Activated B cell treated with CpG ODN at 0.5 μM for 24 hours (primary cell): ENCODE measurements at regions not wholly inside any gene's neighbourhood (a gene's known extent, or its start where the extent isn't known, plus 50 kb on each side); places are given as distances from the start of the nearest gene placed in this dataset.

Experiments used
- ATAC-seq: fragments of 200-7000 bp; cut with Tn5 transposase; one replicate; pipeline ENCODE4 v1.10.0; 2021; ENCODE audit warnings: low read depth, mild to moderate bottlenecking, moderate library complexity
- CTCF ChIA-PET: fragments of 350-600 bp; sonication (Branson Sonifier 250); formaldehyde crosslinking; loops from one replicate; lab custom pipeline; 2021; ENCODE audit warnings: antibody characterized with exemption; lab: Charles Lee
- POLR2A ChIA-PET: fragments of 350-600 bp; sonication (Branson Sonifier 250); formaldehyde crosslinking; loops from one replicate; lab custom pipeline; 2021; ENCODE audit warnings: antibody characterized with exemption; lab: Charles Lee
- DNase-seq: peaks from one replicate; pipeline ENCODE4 v3.0.0; 2022
- H3K27ac Mint-ChIP-seq: one replicate; pipeline ENCODE4 v1.8.0; 2020; ENCODE audit warnings: mixed read lengths
- H3K27me3 Mint-ChIP-seq: one replicate; pipeline ENCODE4 v1.8.0; 2021; ENCODE audit warnings: mixed read lengths
- H3K36me3 Mint-ChIP-seq: one replicate; pipeline ENCODE4 v1.8.0; 2021; ENCODE audit warnings: low read depth, mixed read lengths
- H3K4me1 Mint-ChIP-seq: one replicate; pipeline ENCODE4 v1.8.0; 2021; ENCODE audit warnings: mixed read lengths
- H3K4me3 Mint-ChIP-seq: one replicate; pipeline ENCODE4 v1.8.0; 2020; ENCODE audit warnings: mild to moderate bottlenecking, mixed read lengths
- H3K9me3 Mint-ChIP-seq: one replicate; pipeline ENCODE4 v1.8.0; 2020; ENCODE audit warnings: mixed read lengths
- CTCF ChIP-seq: fragments of 200-600 bp; IDR thresholded peaks from one replicate; pipeline ENCODE4 v1.8.0; 2022; ENCODE audit warnings: antibody characterized with exemption, mild to moderate bottlenecking
- intact Hi-C: fragments of 100-400 bp; cut with micrococcal nuclease; formaldehyde crosslinking; loops from one replicate; pipeline ENCODE4 v1.15.1; 2024

- DNase-seq = no peak
- CTCF ChIA-PET = no interaction called here
- Mint-ChIP-seq H3K4me3 (no peak overlapping the region), H3K27me3 (no peaks in the 10 kb centered on the region), H3K9me3 (no peaks in the 10 kb centered on the region), H3K36me3 (no peaks in the 10 kb centered on the region), H3K4me1 (no peaks in the 10 kb centered on the region), H3K27ac (no peak overlapping the region)
- no peak for ATAC-seq
- TF ChIP-seq CTCF = no peak
- POLR2A ChIA-PET = no interaction called here
- intact Hi-C loops = no loop called here
These were observed 187.0 kb upstream of the LDB2 start for GRCh38 chr4:17085416-17085815.

- intact Hi-C loops = no loop called here
- H3K27me3 Mint-ChIP-seq = no peaks in the 10 kb centered on the region
- DNase-seq = no peak
- no peaks in the 10 kb centered on the region for H3K9me3 Mint-ChIP-seq
- no peaks in the 10 kb centered on the region for H3K36me3 Mint-ChIP-seq
- no peaks in the 10 kb centered on the region for H3K4me1 Mint-ChIP-seq
- ChIA-PET POLR2A (no interaction called here), CTCF (no interaction called here)
- TF ChIP-seq CTCF = no peak
- no peak overlapping the region for H3K4me3 Mint-ChIP-seq
- H3K27ac Mint-ChIP-seq = no peak overlapping the region
- no peak for ATAC-seq
These were observed 183.7 kb upstream of the LDB2 start for GRCh38 chr4:17082186-17082585.

GRCh38 chr4:17081179-17081578 lies 182.7 kb upstream of the LDB2 start:
- intact Hi-C loops = no loop called here
- ATAC-seq (no peak), DNase-seq (no peak)
- CTCF ChIA-PET = no interaction called here
- Mint-ChIP-seq H3K9me3 (no peaks in the 10 kb centered on the region), H3K27me3 (no peaks in the 10 kb centered on the region), H3K4me1 (no peaks in the 10 kb centered on the region), H3K27ac (no peak overlapping the region), H3K4me3 (no peak overlapping the region), H3K36me3 (no peaks in the 10 kb centered on the region)
- POLR2A ChIA-PET = no interaction called here
- TF ChIP-seq CTCF = no peak

GRCh38 chr4:17077105-17077504 lies 178.7 kb upstream of the LDB2 start:
- ChIA-PET POLR2A (no interaction called here), CTCF (no interaction called here)
- Mint-ChIP-seq H3K36me3 (no peaks in the 10 kb centered on the region), H3K27ac (no peak overlapping the region), H3K9me3 (no peaks in the 10 kb centered on the region), H3K27me3 (no peaks in the 10 kb centered on the region), H3K4me3 (no peak overlapping the region), H3K4me1 (no peaks in the 10 kb centered on the region)
- DNase-seq = no peak
- no peak for ATAC-seq
- intact Hi-C loops = no loop called here
- TF ChIP-seq CTCF = no peak

- POLR2A ChIA-PET = no interaction called here
- H3K27me3 Mint-ChIP-seq = no peaks in the 10 kb centered on the region
- H3K4me1 Mint-ChIP-seq = no peaks in the 10 kb centered on the region
- no peak for DNase-seq
- no peak overlapping the region for H3K27ac Mint-ChIP-seq
- CTCF ChIA-PET = no interaction called here
- ATAC-seq = no peak
- no peaks in the 10 kb centered on the region for H3K9me3 Mint-ChIP-seq
- no peaks in the 10 kb centered on the region for H3K36me3 Mint-ChIP-seq
- no peak overlapping the region for H3K4me3 Mint-ChIP-seq
- intact Hi-C loops = no loop called here
- TF ChIP-seq CTCF = no peak
These were observed 174.0 kb upstream of the LDB2 start for GRCh38 chr4:17072483-17072882.
